Lower leg skin (tissue), 3 donors: ENCODE measurements at regions not wholly inside any gene's neighbourhood (a gene's known extent, or its start where the extent isn't known, plus 50 kb on each side); places are given as distances from the start of the nearest gene placed in this dataset.

ENCODE experiments used
- CTCF ChIP-seq, 3 donors: fragments of 450-650 bp; IDR thresholded peaks; one replicate each; pipeline ENCODE4 v1.5.1; 2016; ENCODE audit warnings: antibody characterized with exemption in 3 of 3, mild to moderate bottlenecking in 3 of 3, moderate library complexity in 2 of 3
- POLR2A ChIP-seq, 2 donors: fragments of 450-650 bp; IDR thresholded peaks; one replicate each; pipeline ENCODE4 v1.6.1; 2016 to 2017; ENCODE audit warnings: antibody characterized with exemption in 2 of 2, mild to moderate bottlenecking in 1 of 2, moderate library complexity in 1 of 2

DNA sequence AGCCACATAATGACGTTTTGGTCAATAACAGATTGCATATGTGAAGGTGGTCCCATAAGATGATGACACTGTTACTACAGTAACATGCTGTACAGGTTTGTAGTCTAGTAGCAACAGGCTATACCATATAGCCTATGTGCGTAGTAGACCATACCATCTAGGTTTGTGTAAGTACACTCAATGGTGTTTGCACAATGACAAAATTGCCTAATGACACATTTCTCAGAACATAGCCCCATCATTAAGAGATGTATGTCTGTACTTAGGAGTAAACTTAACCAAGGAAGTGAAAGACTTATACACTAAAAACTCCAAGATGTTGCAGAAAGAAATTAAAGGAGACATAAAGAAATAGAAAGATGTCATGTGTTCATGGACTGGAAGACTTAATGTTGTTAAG, 66.2 kb downstream of the RPLP1 start:
- no peak for TF ChIP-seq CTCF (IDR thresholded peaks at IDR 0.05)
- no peak for TF ChIP-seq POLR2A (IDR thresholded peaks at IDR 0.05)
